AG09309 (cell line): ENCODE measurements at regions not wholly inside any gene's neighbourhood (a gene's known extent, or its start where the extent isn't known, plus 50 kb on each side); places are given as distances from the start of the nearest gene placed in this dataset.

Experiments
- DNase-seq: peaks from one replicate; pipeline ENCODE4 v3.0.0-alpha.2; 2010; ENCODE audit warnings: low read depth
- H3K4me3 ChIP-seq: 2 replicates; pipeline ENCODE4 v1.5.1; 2011; ENCODE audit warnings: mild to moderate bottlenecking, low read depth, low read length, moderate library complexity; ENCODE audit not compliant: control insufficient read depth
- TF ChIP-seq, protein P1 (sequence below): IDR thresholded peaks from 2 replicates; pipeline ENCODE4 v1.5.1; 2011; ENCODE audit warnings: mild to moderate bottlenecking, low read depth, low read length, inconsistent platforms; ENCODE audit not compliant: insufficient read depth, control insufficient read depth; ENCODE audit errors: missing control alignments

- TF ChIP-seq, protein P1, sequence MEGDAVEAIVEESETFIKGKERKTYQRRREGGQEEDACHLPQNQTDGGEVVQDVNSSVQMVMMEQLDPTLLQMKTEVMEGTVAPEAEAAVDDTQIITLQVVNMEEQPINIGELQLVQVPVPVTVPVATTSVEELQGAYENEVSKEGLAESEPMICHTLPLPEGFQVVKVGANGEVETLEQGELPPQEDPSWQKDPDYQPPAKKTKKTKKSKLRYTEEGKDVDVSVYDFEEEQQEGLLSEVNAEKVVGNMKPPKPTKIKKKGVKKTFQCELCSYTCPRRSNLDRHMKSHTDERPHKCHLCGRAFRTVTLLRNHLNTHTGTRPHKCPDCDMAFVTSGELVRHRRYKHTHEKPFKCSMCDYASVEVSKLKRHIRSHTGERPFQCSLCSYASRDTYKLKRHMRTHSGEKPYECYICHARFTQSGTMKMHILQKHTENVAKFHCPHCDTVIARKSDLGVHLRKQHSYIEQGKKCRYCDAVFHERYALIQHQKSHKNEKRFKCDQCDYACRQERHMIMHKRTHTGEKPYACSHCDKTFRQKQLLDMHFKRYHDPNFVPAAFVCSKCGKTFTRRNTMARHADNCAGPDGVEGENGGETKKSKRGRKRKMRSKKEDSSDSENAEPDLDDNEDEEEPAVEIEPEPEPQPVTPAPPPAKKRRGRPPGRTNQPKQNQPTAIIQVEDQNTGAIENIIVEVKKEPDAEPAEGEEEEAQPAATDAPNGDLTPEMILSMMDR = no peak
- H3K4me3 ChIP-seq = no peak overlapping the region
- no peak for DNase-seq
These were observed 221.3 kb downstream of the ACKR3 start for GRCh38 chr2:236790963-236791362.

- DNase-seq = no peak
- H3K4me3 ChIP-seq = no peak overlapping the region
- TF ChIP-seq, protein P1 = no peak
These were observed 223.7 kb downstream of the ACKR3 start for GRCh38 chr2:236793023-236794011.

GRCh38 chr2:236794176-236794957 lies 224.7 kb downstream of the ACKR3 start:
- TF ChIP-seq, protein P1 = no peak
- H3K4me3 ChIP-seq = no peak overlapping the region
- no peak for DNase-seq

DNA sequence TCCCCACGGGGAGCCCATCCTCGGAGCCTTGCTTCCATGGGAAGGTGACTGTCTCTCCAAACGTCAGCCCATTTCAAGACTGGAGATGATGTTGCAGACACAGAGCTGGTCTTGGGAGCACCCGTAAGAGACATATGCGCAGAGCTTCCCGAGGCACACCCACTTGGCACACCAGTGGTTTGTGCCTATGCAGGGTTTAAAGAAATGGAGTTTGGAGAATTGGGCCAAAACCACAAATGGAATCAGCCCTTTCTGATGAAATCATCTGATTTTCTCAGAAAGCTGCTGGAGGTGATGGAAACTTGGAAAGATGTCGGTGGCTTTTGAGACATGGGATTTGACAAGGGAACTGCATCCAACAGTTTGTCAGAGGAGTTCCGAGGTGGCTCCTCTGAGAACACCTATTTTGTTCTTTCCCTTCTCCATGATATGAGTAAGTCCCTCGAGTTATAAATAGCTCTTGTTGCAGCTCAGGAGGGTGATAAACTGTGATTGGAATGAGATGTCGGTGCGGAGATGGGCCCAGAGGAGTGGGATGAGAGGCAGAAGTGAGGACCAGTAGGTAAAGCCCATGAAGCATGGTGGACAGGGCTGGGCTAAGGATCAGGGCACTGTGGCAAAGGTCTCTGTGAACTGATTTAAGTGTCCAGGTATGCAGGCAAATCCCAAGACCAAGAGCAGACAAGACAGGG lies 225.7 kb downstream of the ACKR3 start:
- no peak overlapping the region for H3K4me3 ChIP-seq
- TF ChIP-seq, protein P1 = no peak
- DNase-seq = no peak

- no peak for DNase-seq
- TF ChIP-seq, protein P1 = no peak
- H3K4me3 ChIP-seq = no peak overlapping the region
These were observed 226.2 kb downstream of the ACKR3 start for GRCh38 chr2:236795861-236796219.

DNA sequence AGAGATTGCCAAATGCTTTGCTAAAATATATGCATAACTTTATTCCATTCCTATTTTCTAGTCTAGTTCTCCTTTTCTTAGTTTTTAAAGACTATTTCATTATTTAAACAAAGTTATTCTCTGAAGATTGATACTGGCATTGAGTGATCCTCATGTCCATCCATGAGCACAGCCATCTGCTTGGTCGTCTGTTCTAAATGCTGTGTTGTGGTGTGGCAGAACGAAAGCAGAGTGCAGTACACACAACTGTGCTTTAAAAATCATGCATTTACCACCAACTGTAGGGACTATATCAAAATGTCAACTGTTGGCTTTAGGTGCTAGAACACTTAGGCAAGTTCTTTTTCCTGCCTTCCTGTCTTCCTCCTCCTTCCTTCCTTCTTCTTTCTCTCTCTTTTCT lies 226.6 kb downstream of the ACKR3 start:
- TF ChIP-seq, protein P1 = no peak
- no peak for DNase-seq
- H3K4me3 ChIP-seq = no peak overlapping the region
